ENCODE measurements at regions not wholly inside any gene's neighbourhood (a gene's known extent, or its start where the extent isn't known, plus 50 kb on each side); places are given as distances from the start of the nearest gene placed in this dataset.

DNA sequence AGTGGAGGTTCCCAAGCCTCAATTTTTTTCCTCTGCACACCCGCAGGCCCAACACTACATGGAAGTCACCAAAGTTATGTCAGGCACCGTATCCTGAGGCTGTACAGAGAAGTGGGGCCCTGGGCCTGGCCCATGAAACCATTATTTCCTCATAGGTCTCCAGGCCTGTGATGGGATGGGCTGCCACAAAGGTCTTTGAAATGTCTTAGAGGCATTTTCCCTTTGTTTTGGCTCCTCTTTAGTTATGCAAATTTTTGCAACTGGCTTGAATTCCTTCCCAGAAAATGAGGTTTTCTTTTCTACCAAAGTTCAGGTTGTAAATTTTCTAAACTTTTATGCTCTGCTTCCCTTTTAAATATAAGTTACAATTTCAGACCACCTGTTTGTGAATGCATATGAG is 365.2 kb downstream of the HGF start:
- no peak for TF ChIP-seq CTCF (IDR thresholded peaks at IDR 0.05)
- no peaks in the 10 kb centered on the region for H3K9me3 ChIP-seq

DNA sequence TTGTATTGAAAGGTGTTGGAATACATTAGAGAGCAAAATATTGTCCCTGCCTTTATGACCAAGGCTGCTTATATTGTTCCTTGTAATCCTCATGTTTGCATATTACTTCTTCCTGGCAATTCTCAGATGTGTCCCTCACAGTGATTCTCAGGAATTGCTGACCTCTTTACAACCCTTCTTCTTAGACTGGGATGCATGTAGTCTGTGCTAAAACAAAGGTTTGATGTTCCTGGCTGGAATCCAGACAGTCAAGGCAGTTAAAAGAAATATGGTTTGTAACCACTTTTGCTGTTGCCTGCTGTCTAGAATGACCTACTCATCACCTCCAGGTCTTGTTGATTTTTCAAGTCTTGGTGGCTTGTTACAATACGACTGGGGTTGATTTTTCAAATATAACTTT is 367.6 kb downstream of the HGF start:
- no peak overlapping the region for H3K4me3 ChIP-seq
- no peak for DNase-seq
- ATAC-seq: no peak
- H3K27ac ChIP-seq: no peak overlapping the region
- no peak for TF ChIP-seq CTCF (IDR thresholded peaks at IDR 0.05)
- intact Hi-C loops (cut with DNase I): no loop called here
- no peaks in the 10 kb centered on the region for H3K36me3 ChIP-seq
- H3K27me3 ChIP-seq: no peaks in the 10 kb centered on the region
- no peaks in the 10 kb centered on the region for H3K4me1 ChIP-seq
- no peaks in the 10 kb centered on the region for H3K9me3 ChIP-seq

More for the DNA sequence above, 365.2 kb downstream of the HGF start:
- no peak overlapping the region for H3K27ac ChIP-seq
- ATAC-seq: no peak
- intact Hi-C loops (cut with DNase I): no loop called here
- no peaks in the 10 kb centered on the region for H3K27me3 ChIP-seq
- no peaks in the 10 kb centered on the region for H3K36me3 ChIP-seq
- no peak overlapping the region for H3K4me3 ChIP-seq
- H3K4me1 ChIP-seq: no peaks in the 10 kb centered on the region
- no peak for DNase-seq

- DNase-seq: no peak
- Histone ChIP-seq H3K9me3 (no peaks in the 10 kb centered on the region), H3K27ac (no peak overlapping the region), H3K4me1 (no peaks in the 10 kb centered on the region), H3K36me3 (no peaks in the 10 kb centered on the region), H3K27me3 (no peaks in the 10 kb centered on the region), H3K4me3 (no peak overlapping the region)
- ATAC-seq: no peak
- TF ChIP-seq CTCF (IDR thresholded peaks at IDR 0.05): no peak
- intact Hi-C loops (cut with DNase I): no loop called here
These were observed 370.4 kb downstream of the HGF start for GRCh38 chr7:81399471-81399870.

GRCh38 chr7:81394029-81394428 is 375.8 kb downstream of the HGF start:
- intact Hi-C loops (cut with DNase I): no loop called here

GRCh38 chr7:81393018-81393417 is 376.8 kb downstream of the HGF start:
- Histone ChIP-seq H3K4me3 (no peak overlapping the region), H3K4me1 (no peaks in the 10 kb centered on the region), H3K36me3 (no peaks in the 10 kb centered on the region), H3K9me3 (no peaks in the 10 kb centered on the region), H3K27me3 (no peaks in the 10 kb centered on the region), H3K27ac (no peak overlapping the region)
- intact Hi-C loops (cut with DNase I): no loop called here
- TF ChIP-seq CTCF (IDR thresholded peaks at IDR 0.05): no peak
- no peak for ATAC-seq
- no peak for DNase-seq

More at GRCh38 chr7:81394029-81394428, 375.8 kb downstream of the HGF start:
- H3K27me3 ChIP-seq: no peaks in the 10 kb centered on the region
- no peak overlapping the region for H3K27ac ChIP-seq
- ATAC-seq: no peak
- H3K4me3 ChIP-seq: no peak overlapping the region
- no peak for DNase-seq
- no peaks in the 10 kb centered on the region for H3K4me1 ChIP-seq
- no peaks in the 10 kb centered on the region for H3K36me3 ChIP-seq
- H3K9me3 ChIP-seq: no peaks in the 10 kb centered on the region
- TF ChIP-seq CTCF (IDR thresholded peaks at IDR 0.05): no peak

GRCh38 chr7:81385370-81385769 is 384.5 kb downstream of the HGF start:
- no peaks in the 10 kb centered on the region for H3K27me3 ChIP-seq
- no peaks in the 10 kb centered on the region for H3K36me3 ChIP-seq
- H3K9me3 ChIP-seq: no peaks in the 10 kb centered on the region
- intact Hi-C loops (cut with DNase I): no loop called here
- no peak overlapping the region for H3K4me3 ChIP-seq
- no peaks in the 10 kb centered on the region for H3K4me1 ChIP-seq
- H3K27ac ChIP-seq: no peak overlapping the region
- DNase-seq (no peak), ATAC-seq (no peak)
- TF ChIP-seq CTCF (IDR thresholded peaks at IDR 0.05): no peak
